Ecto neural progenitor cell (in vitro differentiated cells): ENCODE measurements at regions not wholly inside any gene's neighbourhood (a gene's known extent, or its start where the extent isn't known, plus 50 kb on each side); places are given as distances from the start of the nearest gene placed in this dataset.

Experiments
- DNase-seq: peaks from one replicate; pipeline ENCODE4 v3.0.0-alpha.2; 2018; ENCODE audit warnings: low spot score

DNA sequence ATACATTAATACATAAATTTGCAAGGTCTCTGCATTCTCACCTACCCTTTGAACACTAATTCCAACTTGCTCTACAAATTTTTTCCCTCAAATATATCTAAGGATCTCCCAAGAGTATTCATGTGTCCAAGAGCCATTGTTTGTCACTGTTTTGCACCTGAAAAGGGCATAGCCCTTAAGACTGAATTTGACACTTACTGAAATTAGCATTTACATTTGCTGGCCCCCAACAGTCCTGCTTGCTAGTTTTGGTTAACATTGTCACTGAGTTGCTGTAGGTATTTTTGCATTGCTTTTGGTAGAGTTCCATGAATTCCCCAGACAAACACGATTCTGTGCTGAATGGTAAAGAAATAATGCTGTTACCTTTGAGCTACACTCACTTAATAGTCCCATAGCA is 57.3 kb downstream of the KCNA4 start:
- no peak for DNase-seq

DNA sequence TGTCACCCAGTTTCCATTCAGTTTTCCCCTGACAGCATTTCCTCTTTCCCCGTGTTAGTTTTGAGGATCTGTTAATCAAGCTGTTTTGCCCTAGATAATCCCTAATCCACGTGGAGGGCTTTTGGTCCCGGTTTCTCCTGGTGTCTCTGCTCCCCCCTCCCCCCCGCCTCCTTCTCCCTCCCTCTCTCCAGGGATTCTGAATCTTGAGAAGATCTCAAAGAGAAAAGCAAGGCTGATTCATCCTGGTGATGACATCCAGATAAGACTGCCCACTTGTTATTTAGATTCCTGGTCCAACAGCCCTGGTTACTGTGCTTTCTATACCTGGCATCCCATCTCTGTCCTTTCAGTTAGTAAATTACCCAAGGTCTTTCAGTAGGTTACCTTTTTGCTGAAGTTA is 59.4 kb downstream of the KCNA4 start:
- DNase-seq = no peak

DNA sequence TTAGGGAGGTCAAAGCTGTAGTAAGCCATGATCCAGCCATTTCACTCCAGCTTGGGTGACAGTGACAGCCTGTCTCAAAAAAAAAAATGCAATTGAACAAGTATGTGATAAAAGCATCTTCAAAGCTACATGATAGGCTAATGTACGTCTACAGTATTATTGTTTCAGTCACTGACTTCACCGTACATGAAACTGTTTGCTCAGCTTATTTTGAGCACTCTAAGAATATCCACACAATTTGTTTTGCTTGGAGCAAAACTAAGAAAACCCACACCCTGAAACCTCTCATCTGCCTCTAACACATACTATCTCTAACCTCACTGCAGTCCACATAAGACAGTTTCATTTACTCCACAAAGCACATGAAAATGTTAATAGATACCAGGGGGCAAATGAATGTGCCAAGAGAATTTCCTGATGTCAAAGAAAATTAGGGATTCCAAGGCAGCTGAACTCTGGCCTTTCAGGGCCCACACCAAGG is 60.7 kb downstream of the KCNA4 start:
- no peak for DNase-seq

DNA sequence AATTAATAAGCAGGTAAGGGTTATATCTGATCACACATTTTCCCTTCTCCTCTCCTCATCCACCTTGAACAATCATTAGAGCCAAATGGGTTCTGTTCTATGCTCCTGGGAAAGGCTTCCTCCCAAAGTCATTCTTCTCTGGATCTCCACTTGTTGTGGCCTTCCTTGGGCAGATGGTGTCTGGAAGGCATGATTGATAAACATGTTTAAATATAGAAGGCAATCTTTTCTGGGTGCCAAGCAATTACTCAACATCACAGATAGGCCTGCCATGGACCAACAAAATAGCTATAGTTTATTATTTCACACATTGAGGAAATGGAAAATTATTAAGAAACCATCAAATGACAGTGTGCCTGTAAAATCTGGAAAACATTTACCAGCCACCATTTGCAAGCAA is 73.5 kb downstream of the KCNA4 start:
- DNase-seq = no peak

DNA sequence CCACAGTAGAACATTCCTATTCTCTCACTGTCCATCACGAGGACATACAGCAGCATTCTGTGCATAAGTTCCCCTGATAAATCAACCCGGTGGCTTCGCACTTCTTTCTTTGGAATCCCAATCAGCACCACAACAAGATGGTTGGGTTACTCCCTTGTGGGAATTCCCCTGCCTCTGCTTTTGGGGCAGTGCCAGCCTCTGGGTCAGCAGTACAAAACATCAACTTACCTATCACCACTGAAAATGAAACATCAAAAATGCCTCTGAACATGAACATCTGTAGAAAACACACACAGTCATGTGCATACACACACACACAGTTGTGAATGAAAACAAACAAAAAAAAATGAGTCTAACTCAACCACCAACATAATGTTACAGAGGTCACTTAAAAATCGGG is 79.3 kb downstream of the KCNA4 start:
- DNase-seq = no peak

DNA sequence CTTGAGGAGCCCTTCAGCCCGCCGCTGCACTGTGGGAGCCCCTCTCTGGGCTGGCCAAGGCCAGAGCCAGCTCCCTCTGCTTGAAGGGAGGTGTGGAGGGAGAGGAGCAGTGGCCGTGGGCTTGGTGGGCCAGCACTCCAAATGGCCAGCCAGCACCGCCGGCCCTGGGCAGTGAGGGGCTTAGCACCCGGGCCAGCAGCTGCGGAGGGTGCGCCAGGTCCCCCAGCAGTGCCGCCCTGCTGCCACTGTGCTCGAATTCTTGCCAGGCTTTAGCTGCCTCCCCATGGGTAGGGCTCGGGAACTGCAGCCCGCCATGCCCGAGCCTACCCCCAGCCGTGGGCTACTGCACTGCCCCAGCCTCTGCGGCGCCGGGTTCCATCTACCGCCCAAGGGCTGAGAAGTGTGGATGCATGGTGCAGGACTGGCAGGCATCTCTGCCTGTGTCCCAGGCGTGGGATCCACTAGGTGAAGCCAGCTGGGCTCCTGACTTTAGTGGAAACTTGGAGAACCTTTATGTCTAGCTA is 82.7 kb downstream of the KCNA4 start:
- no peak for DNase-seq

DNA sequence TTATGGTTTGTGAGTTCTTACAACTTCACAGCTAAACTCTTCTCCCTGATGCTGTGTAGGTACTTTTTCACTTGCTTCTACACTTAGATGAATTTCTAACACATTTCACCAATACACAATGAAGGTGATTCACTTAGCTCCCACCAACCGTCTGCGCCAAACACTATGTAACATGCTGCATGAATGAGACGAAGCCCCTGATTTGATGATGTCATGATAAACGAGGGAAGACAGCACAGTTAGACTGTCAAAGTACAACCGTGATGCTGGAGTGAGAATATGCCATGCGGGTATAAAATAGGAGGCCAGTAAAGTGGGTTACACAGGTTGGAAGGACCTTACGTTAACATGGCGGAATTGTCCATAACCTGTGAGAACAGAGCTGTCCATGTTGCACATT is 100.8 kb downstream of the KCNA4 start:
- DNase-seq = no peak

DNA sequence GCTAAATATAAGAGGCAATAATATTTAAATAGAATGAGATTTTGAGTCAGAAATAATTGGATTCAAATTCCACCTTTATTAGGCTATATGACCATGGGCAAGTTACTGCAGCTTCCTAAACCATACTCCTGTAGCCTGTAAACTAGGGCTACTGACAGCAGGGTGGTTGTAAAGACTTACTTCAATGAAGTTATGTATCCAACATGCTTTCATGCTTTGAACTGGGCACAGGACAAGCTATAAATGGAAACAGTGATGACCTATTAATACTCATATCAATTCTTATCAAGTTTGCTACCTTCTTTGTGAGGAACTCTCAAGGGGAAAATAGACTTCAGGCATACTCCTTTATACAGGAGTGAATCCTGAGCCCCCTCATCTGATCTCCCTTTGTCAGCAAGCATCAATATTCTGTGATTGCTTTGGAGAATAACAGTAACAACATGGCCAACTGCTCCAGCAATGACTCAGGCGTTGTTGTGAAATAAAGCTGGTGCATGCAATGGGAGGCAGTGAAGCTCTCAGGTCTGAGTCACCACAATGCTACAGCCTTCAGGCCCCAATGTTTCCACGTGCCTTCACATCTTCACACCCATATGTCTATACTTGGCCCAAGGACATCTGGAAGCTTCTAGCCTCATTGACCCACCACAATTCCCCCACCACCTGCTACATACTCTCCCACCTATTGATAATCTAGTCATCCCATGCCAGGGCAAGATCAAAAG is 102.5 kb downstream of the KCNA4 start:
- DNase-seq = no peak

DNA sequence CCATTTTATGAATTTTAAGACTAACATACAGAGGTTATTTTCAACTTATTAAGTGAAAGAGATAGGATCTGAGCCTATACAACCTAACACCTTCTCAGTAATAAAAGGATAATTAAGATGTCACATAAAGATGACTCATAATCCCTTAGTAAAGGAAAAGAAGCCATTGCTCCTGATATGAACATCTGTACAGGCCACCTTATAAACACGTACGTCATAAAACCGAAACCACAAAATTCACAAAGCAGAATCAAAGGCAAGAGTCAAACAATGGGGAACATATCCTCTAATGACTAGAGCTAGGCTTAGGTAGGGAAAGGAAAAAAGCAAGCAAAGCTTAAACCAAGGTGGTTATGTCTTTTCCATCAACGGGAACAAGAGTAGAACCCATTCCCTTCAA is 103.5 kb downstream of the KCNA4 start:
- no peak for DNase-seq

DNA sequence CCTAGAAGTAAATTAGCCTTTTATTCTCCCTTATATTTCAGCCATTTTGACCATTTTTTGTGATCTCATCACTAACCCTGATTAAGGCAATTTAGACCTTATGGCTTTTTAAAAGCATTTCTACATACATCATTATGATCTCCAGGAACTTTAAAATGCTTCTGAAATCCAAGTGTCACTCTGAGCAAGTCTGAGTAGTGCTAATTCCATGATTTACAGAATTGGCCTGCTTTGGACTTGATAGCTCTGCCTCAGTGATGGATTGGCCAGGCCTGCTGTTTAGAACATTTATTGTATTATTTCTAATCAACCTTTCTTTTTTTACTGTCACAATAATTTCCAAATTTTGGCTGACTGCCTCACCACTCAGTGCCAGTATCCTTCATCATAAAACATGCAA is 116.4 kb downstream of the KCNA4 start:
- DNase-seq = no peak

DNA sequence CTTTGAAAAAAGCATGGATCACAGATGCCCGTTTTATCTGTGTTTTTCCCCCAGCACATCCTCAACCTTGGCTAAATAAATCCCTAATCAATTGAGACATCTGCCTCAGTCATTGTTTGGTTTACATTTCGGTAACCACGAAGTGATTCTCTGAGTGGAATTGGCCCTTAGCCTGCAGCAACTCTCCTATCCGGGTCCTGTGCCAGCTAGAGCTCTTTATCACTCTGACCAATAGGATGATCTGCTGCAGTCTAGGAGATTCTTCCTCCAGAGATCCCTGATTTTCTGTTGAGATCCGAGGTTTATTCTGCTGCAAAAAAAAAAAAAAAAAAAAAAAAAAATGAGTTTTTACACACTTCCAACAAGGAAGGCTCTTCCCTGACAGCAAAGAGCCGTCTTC is 137.3 kb downstream of the KCNA4 start:
- DNase-seq = no peak

DNA sequence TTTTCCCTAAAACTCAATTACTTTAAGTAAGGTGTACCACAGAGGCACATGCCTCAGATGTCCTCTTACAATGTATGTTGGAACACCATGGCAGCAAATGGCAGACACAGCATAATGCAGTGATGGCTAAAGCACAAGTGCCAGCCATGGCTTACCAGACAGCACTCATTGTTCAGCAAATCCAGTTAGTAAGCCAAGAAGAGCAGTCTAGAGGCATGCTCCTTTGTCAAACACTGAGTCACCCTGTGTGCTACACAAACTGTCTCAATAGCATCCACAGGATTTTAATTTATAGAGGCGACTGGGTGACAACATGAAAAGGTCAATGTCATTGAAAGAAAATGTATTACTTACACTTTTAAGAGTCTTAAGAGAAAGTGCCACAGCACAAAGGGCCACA is 140.6 kb downstream of the KCNA4 start:
- DNase-seq = no peak

DNA sequence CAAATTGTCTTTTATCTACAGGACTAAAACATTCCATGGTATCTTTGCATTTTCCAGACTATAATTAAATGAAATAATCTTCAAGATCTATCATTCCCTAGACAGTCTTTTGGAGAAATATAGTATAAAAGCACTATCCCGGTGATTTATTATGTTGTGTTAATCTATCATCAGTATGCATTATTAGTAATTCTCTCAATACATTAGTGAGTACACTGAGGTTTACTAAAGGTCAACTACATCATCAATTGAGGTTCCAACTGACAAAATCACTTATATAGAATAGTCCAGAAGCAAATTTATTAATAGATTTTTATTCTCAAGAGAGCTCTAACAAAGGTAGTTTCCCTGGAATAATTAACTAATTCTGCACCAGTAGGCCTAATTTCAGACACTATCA is 169.6 kb downstream of the KCNA4 start:
- no peak for DNase-seq

DNA sequence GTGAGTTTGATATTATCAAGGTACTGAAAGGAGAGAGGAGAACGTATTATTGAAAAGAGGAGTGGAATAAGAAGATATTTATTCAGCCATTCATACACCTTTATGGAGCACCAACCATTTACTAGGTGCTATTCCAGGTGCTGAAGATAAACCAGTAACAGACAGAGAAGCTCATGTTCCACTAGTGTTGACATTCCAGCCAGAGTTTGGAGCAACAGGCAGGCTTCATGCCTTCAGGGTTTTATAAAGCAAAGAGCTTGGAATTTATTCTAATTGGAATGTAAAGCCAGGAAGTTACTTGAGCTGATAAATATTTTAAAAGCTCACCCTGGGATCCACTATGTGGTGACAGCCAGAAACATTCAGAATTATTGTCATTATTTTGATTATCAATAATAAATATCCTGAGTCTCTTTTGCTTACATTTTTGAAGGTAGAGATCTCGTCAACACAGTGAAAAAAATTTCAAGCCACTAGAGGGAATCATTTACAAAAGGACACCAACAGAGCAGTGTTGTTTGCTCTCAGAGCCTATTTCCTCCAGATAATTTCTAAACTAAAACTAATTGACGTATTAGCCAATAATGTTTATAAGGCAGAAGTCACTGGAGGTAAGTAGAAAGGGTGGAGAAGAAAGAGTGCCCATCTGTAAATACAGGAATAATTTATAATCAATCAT is 172.0 kb downstream of the KCNA4 start:
- no peak for DNase-seq

DNA sequence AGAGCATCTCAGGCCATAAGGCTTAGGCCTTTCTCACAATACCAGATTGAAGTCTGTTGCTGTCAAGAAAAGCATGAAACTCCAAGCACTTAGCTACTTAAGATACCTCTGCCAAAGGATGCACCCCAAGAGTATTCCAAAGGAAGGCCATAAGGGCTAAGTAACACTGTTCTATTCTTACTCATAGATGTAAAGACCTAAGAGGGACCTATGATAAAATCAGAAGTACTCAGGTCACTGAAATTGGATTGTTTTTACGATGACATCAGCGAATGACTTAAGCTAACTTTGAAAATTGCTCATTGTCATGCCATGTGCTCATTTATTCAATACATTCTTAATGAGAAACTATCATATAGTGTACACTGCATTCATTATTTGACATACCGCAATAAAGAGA is 172.8 kb downstream of the KCNA4 start:
- no peak for DNase-seq

DNA sequence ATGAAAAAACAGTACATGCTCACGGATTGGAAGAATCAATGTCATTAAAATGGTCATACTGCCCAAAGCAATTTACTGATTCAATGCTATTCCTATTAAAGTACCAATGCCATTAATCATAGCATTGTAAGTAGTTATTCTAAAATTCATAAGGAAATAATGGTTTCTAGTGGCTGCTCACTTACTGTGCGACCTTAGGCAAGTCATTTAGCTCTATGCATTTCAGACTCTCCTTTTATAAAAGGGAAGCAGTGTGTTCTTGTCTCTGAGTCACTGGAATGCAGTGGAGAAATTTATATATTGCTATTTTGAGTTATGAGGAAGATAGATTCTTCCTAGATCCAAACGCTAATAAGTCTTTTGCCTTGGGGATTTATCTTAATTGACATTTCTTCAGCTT is 174.8 kb downstream of the KCNA4 start:
- DNase-seq = no peak

DNA sequence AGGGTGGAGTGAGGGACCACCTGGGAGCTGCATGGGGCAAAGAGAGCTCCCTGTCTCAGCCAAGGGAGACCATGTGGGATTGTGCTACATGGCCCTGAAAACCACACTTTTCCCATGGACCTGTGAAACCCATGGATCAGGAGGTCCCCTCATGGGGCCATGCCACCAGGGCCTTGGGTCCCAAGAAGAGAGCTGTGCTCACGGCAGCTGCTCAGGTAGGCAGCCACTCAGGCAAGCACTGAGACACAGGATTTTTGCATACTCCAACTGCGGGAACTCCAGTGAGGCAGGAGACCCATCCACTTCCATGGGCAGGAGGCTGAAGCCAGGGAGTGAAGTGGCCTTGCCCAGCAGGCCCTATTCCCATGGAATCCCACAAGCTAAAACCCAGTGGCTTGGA is 190.0 kb downstream of the KCNA4 start:
- DNase-seq = no peak

DNA sequence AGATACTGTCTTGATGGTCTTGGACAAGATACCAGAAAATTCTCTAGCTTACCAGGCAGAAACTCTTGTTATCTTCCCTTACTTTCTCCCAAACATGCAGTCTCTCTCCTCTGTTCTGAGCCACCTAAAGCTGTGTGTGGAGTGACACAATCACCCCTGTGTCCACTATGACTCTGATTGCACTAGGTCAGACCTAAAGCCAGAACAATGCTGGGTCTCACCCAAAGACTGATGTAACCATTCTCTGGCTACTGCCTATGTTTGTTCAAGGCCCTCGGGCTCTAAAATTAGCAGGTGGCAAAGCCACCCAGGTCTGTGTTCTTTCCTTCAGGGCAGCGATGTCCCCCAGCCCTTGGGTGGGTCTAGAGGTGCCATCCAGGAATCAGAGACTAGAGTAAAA is 200.5 kb downstream of the KCNA4 start:
- no peak for DNase-seq

DNA sequence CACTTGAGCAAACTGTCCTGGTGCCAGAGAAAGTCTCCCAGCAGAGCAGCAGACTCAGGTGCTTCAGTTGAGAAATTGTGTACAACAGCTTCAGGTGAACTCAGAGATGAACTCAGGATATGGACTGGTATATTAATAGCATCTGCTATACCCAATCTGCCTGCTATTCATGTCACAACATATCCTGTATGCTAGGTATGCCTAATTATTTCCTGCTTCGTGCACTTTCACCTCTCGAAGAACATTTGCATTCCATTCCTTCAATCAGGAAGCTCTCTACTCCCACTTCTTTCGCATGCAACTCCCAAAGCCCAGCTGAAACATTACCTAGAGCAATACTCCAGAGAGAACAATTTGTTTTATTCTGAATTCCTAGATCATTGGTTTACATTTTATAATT is 207.7 kb downstream of the KCNA4 start:
- DNase-seq = no peak

DNA sequence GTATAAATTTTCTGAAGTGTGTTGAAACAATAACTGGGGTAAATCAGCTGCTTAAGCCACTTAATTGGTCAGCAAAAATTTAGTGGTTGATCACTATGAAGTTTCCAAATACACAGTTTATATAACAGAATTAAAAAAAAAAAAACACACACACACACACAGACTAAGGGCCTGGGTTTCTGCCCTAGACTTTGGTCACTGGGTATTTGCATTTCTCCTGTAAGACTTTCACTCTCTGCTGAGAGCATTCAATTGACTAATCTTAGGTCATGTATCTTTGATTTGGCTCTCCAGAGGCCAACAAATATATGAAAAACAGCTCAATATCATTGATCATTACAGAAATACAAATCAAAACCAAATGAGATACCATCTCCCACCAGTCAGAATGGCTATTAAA is 214.3 kb downstream of the KCNA4 start:
- DNase-seq = no peak

DNA sequence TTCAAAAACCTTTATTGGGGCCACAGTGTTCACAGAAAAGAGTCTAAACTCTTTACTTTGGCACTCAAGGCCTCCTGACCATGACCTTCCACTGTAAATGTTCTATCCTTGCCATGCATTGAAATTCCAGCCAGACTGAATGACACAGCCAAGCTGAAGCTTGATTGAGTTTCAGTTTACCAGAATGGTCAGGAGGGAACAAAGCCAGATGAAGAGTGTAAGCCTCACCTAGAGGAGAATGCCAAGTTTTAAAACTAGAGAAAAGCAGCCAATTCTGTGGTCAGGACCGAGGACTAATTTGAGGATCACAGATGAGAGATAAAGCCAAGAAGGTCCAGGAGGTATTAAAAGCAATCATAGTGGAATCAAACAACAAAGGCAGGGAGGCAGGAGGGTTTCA is 215.3 kb downstream of the KCNA4 start:
- DNase-seq = no peak

DNA sequence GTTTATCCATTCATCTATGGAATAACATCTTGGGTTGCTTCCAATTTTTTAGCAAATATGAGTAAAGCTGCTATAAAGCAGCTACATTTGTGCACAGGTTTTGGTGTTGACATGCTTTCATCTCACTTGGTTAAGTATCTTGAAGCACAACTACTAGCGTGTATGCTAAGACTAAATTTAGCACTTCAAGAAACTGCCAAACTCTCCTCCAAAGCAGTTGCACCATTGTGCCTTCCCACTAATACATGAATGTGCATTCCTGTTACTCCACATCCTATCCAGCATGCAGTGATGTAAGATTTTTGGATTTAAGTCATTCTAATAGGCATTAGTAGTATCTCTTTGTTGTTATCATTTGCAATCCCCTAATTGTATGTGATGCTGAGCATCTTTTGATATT is 230.7 kb downstream of the KCNA4 start:
- DNase-seq = no peak

DNA sequence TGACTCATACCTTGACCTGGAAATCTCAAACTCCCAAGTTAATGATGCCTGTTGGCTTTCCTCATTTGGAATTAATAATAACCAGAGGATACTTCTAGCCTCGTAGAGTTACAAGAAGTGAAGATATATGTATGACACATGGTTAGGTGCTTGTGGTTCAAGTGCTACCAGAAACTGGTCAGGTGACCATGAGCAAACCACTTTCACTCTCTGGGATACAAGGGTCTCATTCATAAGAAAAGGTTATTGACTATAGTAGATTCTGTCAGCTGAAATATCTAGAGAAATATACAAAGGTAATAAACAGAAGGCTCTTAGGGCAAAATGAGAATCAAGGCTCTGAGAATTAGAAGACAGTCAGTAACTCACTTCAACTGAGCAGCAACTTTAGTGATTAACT is 233.3 kb downstream of the KCNA4 start:
- DNase-seq = no peak

DNA sequence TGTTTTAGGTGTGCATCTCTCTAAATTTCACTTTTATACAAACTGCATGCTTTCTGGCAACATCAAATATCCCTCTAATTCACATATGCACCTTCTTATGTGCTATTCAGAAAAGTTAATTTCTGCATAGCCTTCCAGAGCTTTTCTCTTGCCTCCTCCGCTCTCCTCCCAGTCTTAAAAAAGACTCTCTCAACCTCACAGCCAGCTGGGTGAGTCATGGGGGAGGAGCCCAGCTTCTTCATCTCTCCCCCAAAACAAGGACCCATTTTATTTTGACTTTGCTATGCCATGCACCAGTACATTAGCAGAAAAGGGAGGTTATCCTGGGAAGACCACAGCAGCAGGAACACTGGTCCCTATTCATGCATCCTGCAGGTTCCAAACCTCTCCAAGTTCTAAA is 234.4 kb downstream of the KCNA4 start:
- DNase-seq = no peak
